BJ (cell line): ENCODE measurements at regions not wholly inside any gene's neighbourhood (a gene's known extent, or its start where the extent isn't known, plus 50 kb on each side); places are given as distances from the start of the nearest gene placed in this dataset.

Experiments used
- CTCF ChIA-PET: fragments of 350-600 bp; formaldehyde crosslinking; extraction: SDS; loops from one replicate; lab custom pipeline; 2021; ENCODE audit warnings: antibody characterized with exemption, inconsistent platforms; lab: Yijun Ruan, JAX
- POLR2A ChIA-PET: fragments of 300-600 bp; sonication (Branson Sonifier 250); formaldehyde crosslinking; extraction: SDS; loops from one replicate; lab custom pipeline; 2021; ENCODE audit warnings: antibody characterized with exemption; lab: Charles Lee
- DNase-seq: peaks from one replicate; pipeline ENCODE4 v3.0.0-alpha.2; 2011; ENCODE audit warnings: low read depth
- H3K27me3 ChIP-seq: 2 replicates; pipeline ENCODE4 v1.6.0; 2011; ENCODE audit warnings: low read length; ENCODE audit not compliant: control insufficient read depth, insufficient read depth
- H3K36me3 ChIP-seq: 2 replicates; pipeline ENCODE4 v1.5.1; 2011; ENCODE audit warnings: low read length; ENCODE audit not compliant: control insufficient read depth, insufficient read depth
- H3K4me3 ChIP-seq: 2 replicates; pipeline ENCODE4 v1.5.1; 2011; ENCODE audit warnings: low read depth, mild to moderate bottlenecking, control low read depth, low read length
- TF ChIP-seq, protein P1 (sequence below): IDR thresholded peaks from 2 replicates; pipeline ENCODE4 v1.5.1; 2011; ENCODE audit warnings: low read depth, mild to moderate bottlenecking, control low read depth, inconsistent platforms, low read length, moderate library complexity; ENCODE audit not compliant: insufficient read depth

DNA sequence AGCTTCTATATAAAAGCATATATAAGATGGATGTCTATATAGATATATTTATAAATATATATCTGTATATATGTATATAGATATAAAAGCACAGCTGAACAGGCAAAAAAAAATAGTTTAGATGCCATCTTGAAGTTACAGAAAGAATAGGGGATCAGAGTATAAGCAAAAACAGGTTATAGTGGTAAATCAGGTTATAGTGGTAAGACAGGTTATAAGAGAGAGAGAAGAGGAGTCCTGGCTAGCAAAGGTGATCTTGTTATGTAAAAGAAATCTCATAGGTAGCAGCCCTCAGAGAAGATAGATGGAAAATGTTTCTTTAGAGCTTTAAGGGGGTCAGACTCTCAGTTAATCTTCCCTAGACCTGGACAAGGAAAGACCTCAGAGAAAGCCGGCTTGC, 1263.1 kb downstream of the PCDH7 start:
- no peak overlapping the region for H3K4me3 ChIP-seq
- H3K27me3 ChIP-seq, result no peaks in the 10 kb centered on the region
- POLR2A ChIA-PET, result no interaction called here
- TF ChIP-seq, protein P1, sequence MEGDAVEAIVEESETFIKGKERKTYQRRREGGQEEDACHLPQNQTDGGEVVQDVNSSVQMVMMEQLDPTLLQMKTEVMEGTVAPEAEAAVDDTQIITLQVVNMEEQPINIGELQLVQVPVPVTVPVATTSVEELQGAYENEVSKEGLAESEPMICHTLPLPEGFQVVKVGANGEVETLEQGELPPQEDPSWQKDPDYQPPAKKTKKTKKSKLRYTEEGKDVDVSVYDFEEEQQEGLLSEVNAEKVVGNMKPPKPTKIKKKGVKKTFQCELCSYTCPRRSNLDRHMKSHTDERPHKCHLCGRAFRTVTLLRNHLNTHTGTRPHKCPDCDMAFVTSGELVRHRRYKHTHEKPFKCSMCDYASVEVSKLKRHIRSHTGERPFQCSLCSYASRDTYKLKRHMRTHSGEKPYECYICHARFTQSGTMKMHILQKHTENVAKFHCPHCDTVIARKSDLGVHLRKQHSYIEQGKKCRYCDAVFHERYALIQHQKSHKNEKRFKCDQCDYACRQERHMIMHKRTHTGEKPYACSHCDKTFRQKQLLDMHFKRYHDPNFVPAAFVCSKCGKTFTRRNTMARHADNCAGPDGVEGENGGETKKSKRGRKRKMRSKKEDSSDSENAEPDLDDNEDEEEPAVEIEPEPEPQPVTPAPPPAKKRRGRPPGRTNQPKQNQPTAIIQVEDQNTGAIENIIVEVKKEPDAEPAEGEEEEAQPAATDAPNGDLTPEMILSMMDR, result no peak
- DNase-seq, result no peak
- CTCF ChIA-PET, result no interaction called here
- no peaks in the 10 kb centered on the region for H3K36me3 ChIP-seq

DNA sequence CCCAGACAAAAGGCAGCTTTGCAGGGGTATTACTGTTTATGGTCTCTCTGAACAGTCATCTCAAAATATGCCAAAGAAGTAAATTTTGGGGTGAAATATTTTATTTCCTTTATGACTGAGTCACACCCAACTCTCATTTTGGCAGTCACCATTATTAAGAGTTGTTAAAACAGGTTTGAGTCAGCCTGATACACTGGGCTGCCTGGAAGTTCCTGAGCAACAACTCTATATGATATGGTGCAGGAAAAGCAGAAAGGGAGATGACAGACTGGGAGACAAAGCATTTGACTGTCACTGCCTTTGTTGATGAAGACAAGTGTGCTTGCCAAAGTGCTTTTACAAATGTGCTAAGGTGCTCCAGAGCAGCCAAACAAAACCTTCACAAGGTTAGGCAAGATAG, 1263.5 kb downstream of the PCDH7 start:
- ChIA-PET POLR2A (no interaction called here), CTCF (no interaction called here)
- no peak overlapping the region for H3K4me3 ChIP-seq
- H3K36me3 ChIP-seq, result no peaks in the 10 kb centered on the region
- TF ChIP-seq, protein P1, result no peak
- no peak for DNase-seq
- no peaks in the 10 kb centered on the region for H3K27me3 ChIP-seq

DNA sequence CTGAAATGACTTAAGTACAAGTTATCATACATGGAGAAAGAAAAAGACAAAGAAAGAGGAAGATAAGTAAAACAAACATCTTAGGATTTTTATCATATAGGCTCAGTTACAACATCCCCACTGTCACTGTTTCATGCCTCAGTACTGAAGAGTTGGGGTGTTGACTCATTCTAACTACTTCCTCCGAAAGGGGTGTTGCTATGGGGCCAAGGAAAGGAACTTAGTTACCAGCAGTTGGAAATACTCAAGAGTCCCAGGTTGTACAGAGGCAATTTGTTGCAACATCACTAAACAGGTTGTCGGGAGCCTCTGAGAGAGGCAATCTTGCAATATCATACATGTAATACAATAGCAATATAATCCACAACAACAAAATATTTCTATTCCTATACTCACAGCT, 1264.7 kb downstream of the PCDH7 start:
- H3K36me3 ChIP-seq, result no peaks in the 10 kb centered on the region
- no peaks in the 10 kb centered on the region for H3K27me3 ChIP-seq
- H3K4me3 ChIP-seq, result no peak overlapping the region
- no peak for DNase-seq
- POLR2A ChIA-PET, result no interaction called here
- CTCF ChIA-PET, result interaction anchor here (0.6 kb wide), 1 partner anchor 427 kb away, joined by 3 read pairs; no protein-coding TSS in a partner anchor
- TF ChIP-seq, protein P1, result no peak

DNA sequence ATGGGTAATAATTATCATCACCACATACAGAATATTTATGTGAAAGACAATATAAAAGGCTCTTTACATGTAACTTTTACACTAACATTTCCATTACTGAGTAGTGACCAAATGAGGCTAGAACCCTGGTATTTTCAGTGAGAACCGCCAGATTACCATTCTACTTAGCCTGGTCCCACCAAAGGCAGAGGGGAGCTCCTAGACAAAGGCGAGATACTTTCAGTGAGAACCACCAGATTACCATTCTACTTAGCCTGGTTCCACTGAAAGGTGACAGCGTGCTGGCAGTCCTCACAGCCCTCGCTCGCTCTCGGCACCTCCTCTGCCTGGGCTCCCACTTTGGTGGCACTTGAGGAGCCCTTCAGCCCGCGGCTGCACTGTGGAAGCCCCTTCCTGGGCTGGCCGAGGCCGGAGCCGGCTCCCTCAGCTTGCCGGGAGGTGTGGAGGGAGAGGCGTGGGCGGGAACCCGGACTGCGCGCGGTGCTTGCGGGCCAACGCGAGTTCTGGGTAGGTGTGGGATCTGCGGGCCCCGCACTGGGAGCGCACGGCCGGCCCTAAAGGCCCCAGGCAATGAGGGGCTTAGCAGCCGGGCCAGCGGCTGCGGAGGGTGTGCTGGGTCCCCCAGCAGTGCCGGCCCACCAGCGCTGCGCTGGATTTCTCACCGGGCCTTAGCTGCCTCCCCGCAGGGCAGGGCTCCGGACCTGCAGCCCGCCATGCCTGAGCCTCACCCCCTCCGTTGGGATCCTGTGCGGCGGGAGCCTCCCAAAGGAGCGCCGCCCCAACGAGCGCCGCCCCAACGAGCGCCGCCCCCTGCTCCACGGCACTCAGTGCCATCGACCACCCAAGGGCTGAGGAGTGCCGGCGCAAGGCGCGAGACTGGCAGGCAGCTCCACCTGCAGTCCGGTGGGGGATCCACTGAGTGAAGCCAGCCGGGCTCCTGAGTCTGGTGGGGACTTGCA, 1276.1 kb downstream of the PCDH7 start:
- H3K36me3 ChIP-seq, result no peaks in the 10 kb centered on the region
- TF ChIP-seq, protein P1, result no peak
- H3K27me3 ChIP-seq, result no peaks in the 10 kb centered on the region
- CTCF ChIA-PET, result no interaction called here
- DNase-seq, result no peak
- POLR2A ChIA-PET, result no interaction called here
- H3K4me3 ChIP-seq, result no peak overlapping the region

DNA sequence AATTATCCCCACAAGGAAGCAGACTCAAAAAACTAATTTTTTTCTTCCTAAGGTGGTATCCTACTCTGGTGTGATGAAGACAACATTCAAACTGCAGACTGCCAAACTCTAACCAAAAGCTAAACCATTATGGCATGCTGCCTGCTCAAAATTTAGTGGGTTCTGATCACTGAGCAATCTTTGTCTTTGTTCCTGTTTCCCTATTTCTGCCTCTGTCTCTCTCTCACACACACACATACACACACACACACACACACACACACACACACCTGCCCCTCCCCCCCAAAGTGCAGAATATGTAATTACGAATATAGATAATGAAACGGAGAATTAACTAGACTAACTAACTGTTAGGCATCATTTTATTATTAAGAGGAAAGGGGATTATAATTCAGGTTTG, 1278.6 kb downstream of the PCDH7 start:
- no peak for DNase-seq
- ChIA-PET CTCF (no interaction called here), POLR2A (no interaction called here)
- TF ChIP-seq, protein P1, result no peak
- no peaks in the 10 kb centered on the region for H3K36me3 ChIP-seq
- H3K4me3 ChIP-seq, result no peak overlapping the region
- H3K27me3 ChIP-seq, result no peaks in the 10 kb centered on the region
